C4-2B (cell line): ENCODE measurements at regions not wholly inside any gene's neighbourhood (a gene's known extent, or its start where the extent isn't known, plus 50 kb on each side); places are given as distances from the start of the nearest gene placed in this dataset.

Experiments
- CTCF ChIP-seq: fragments of 450-650 bp; conservative IDR thresholded peaks from 2 replicates; pipeline ENCODE4 v1.5.1; 2017; ENCODE audit warnings: mild to moderate bottlenecking
- ZFX ChIP-seq: fragments of 450-650 bp; IDR thresholded peaks from 2 replicates; pipeline ENCODE4 v1.6.1; 2017

GRCh38 chr2:34806396-34806795 is 1207.3 kb upstream of the FAM98A start:
- TF ChIP-seq CTCF (no peak), ZFX (no peak)
